ENCODE measurements at regions not wholly inside any gene's neighbourhood (a gene's known extent, or its start where the extent isn't known, plus 50 kb on each side); places are given as distances from the start of the nearest gene placed in this dataset.

GRCh38 chr1:201732351-201732750 lies 96.6 kb upstream of the IPO9 start:
- no peak for TF ChIP-seq CTCF (IDR thresholded peaks at IDR 0.05)
- no peak for TF ChIP-seq ZFX (IDR thresholded peaks at IDR 0.05; ENCODE audit: borderline replicate concordance)

Measured in 22Rv1 (cell line).